IPS-NIHi7 (cell line): ENCODE measurements at regions not wholly inside any gene's neighbourhood (a gene's known extent, or its start where the extent isn't known, plus 50 kb on each side); places are given as distances from the start of the nearest gene placed in this dataset.
"Not testable (repeated sequence)": the region's sequence is repeated elsewhere in the genome, so short reads cannot be mapped to it uniquely, and the experiment has no call there.

Source experiments
- DNase-seq: peaks from one replicate; pipeline ENCODE4 v3.0.0; 2012; ENCODE audit warnings: mixed read lengths; ENCODE audit errors: extremely low spot score

GRCh38 chr3:26273196-26273595 is 349.4 kb upstream of the LRRC3B start:
- no peak for DNase-seq

DNA sequence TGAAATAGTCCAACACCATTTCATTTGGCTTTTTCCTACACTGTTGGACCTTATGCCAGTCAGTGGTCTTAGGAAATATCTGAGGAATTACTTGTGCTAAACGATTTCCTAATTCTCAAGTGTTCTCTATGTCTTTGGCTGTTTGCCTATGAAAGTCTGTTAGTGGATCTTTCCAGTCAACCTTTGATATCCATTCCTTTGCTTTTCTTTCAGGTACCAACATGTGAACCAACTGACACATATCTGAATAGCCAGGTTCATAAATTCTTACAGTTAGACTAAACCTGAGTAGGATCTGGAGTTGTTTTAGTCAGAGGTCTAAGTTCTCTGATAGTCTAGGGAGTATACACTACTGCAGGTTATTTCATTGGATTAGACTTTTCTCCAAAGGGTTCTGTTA is 343.5 kb upstream of the LRRC3B start:
- DNase-seq = no peak

GRCh38 chr3:26280517-26280916 is 342.1 kb upstream of the LRRC3B start:
- peak; percentile 32 for DNase-seq

DNA sequence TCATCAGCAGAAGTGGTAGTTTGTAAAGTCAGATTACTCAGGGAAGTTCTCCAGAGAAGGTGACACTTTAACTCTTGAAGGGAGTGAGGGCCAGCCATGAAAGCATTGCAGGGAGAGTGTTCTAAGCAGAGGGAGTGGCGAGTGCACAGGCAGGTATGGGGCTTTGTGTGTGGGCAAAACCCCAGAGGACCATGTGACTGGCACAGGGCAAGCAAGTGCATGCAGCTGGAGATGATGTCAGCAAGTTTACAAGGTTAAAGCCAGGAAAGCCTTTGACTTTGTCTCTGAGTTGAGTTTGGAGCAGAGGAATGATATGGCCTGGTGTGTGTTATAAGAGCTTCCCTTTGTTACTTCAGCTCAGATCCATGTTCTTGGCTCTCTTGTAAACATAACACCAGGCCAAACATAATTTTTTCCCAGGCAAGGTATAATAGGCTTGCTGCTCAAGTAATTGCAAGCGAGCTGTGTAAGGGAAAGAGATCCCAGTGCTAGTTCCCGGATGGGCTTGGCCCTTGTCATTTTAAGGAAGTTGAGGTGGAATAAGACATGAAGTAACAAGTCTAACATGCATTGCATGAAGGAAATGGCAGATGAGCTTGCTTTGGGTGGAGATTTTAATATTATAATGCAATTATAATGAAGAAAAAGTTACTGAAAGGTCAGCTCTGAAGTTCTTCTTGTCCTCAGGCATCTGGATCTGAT is 341.1 kb upstream of the LRRC3B start:
- DNase-seq = no peak

DNA sequence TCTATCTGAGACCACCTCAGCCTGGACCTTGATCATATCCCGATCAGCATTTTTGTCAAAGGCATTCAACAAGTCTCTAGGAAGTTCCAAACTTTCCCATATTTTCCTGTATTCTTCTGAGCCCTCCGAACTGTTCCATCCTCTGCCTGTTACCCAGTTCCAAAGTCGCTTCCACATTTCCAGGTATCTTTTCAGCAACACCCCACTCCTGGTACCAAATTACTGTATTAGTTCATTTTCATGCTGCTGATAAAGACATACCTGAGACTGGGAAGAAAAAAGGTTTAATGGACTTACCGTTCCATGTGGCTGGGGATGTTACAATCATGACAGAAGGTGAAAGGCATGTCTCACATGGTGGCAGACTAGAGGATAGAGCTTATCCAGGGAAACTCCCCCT is 338.1 kb upstream of the LRRC3B start:
- DNase-seq = not testable (repeated sequence)

- no peak for DNase-seq
Observed at GRCh38 chr3:26291840-26292239, 330.7 kb upstream of the LRRC3B start.

- no peak for DNase-seq
Observed at GRCh38 chr3:26292780-26293179, 329.8 kb upstream of the LRRC3B start.

DNA sequence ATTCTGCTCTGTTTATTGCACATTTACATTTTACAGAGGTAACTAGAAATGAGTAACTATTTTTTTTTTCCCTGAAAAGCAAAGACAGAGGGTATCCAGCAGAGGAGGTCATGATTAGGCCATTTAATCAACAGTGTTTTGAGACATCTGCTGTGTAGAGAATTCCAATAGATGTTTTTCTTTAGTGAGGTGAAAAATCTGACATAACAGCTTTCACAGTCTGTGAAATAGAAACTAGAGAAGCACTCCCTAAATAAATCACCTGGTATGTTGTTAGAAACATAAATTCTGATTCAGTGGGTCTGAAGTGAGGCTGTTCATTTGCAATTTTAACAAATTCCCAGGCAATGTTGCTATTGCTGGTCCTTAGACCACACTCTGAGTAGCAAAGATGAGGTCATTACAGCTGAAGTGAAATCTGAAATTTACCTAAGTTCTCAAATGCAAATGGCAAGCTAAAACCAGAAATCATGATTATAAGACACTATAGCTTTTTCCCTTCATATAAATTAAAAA is 329.2 kb upstream of the LRRC3B start:
- no peak for DNase-seq

GRCh38 chr3:26307192-26307591 is 315.4 kb upstream of the LRRC3B start:
- no peak for DNase-seq

- DNase-seq = no peak
Observed at GRCh38 chr3:26307787-26308186, 314.8 kb upstream of the LRRC3B start.

DNA sequence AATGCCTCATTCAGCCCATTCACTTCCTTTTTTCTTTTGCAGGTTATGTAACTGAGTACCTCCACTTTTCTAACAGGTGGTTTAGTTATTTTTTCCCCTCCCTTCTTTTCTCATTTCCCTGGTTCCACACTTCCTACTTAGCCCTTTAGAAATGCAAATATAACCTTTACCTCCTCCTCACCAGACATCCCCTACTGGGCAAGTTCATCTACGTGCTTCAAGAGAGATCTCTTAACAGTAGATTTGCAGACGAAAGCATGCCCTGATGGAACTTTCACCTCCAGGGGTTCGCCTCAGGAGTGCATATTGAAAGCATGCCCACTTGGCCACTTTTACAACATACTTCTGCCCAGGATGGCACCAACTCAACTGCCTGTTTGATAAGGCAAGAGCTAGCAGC is 314.1 kb upstream of the LRRC3B start:
- DNase-seq = peak; percentile 15

DNA sequence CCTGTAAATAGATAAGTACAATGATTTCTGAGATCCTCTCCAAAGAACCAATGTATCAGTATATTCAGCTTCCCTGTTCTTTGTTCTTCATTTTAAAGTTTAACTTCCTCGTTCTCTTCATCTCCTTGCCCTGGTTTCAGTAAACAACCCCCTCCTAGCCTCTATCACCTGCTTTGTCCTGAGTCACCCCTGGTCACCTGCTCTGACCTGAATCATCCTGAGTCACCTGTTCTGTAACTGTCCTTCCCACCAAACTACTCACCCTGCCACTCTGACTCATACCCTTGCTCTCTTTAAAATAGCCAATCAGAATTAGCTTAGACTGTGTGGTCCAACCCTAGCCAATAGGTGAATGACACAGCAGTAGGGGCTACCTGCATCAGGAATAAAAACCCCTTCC is 313.0 kb upstream of the LRRC3B start:
- not testable (repeated sequence) for DNase-seq

- DNase-seq = no peak
Observed at GRCh38 chr3:26312816-26313215, 309.8 kb upstream of the LRRC3B start.

- DNase-seq = no peak
Observed at GRCh38 chr3:26316472-26316871, 306.1 kb upstream of the LRRC3B start.

DNA sequence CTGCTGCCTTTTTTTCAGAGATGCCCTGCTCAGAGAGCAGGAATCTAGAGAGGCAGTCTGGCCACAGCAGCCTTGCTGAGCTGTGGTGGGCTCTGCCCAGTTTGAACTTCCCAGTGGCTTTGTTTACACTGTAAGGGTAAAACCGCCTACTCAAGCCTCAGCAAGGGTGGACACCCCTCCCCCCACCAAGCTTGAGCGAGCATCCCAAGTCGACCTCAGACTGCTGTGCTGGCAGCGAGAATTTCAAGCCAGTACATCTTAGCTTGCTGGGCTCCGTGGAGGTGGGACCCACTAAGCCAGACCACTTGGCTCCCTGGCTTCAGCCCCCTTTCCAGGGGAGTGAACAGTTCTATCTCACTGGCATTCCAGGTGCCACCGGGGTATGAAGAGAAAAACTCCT is 298.8 kb upstream of the LRRC3B start:
- not testable (repeated sequence) for DNase-seq

GRCh38 chr3:26340001-26340400 is 282.6 kb upstream of the LRRC3B start:
- DNase-seq = no peak

DNA sequence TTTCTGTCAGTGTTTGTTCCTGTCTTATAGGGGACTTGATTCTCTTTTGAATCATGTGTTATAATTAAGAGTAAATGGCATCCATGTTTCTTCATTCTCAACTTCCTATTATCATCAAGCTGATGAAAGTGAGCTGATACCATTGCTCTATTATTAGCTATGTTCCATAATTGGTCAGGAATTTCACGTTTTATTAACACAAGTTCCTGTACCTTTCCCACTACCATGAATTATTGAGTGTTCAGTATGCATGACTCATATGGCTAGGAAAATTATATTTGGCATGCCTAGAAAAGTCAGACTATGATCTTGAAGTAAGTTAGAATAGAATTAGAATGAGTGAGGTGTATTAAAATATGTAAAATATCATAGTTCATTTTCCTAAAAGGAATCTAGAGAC is 278.9 kb upstream of the LRRC3B start:
- DNase-seq = no peak

DNA sequence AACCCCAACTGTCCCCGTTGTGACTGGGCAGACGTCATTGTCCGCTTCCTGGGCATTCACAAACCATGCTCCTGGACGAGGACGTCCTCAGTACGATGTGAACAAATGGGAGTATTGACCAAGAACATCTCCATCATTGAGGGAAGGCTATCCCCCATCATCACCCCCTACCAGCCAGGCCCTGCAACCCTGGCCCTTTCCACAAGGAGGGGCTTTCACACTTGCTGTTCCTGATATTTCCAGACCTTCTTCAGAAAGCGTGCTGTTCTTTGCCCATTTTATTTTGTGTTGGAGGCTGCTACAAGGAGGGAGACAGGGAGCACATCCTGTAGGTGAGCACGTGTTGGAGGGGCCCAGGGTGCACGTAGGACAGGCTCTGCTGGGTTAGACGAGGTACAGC is 277.0 kb upstream of the LRRC3B start:
- DNase-seq = peak; percentile 50

DNA sequence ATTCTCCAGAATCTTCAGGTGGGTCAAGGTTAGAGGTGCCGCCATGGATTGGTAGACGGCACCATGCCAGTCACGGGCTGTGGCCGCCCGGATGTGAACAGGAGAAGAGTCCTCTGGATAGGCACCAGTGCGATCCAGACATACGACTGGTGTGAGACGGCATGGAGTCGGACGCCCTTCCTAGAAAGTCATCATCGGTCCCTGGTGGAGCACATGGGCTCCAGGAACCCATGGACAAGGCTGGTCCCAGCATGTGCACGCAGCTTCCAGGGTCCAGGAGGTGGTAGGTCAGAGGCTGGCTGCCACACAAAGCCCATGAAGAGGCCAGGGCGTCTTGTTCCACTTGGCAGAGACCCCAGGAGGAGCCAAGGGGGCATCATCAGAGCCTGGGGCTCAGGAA is 276.1 kb upstream of the LRRC3B start:
- no peak for DNase-seq

DNA sequence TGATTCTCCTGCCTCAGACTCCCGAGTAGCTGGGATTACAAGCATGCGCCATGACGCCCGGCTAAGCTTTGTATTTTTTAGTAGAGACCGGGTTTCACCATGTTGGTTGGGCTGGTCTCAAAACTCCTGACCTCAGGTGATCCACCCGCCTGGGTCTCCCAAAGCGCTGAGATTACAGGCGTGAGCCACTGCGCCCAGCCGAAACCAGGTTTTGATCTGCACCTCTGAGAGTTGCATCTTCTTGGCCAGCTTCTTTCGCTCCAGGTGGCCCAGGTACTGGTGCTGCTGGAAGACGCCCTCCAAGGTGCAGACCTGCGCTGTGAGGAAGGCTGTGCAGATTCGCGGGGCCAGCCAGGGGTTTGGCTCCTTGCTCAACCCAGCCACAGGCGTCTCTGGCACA is 275.4 kb upstream of the LRRC3B start:
- no peak for DNase-seq

DNA sequence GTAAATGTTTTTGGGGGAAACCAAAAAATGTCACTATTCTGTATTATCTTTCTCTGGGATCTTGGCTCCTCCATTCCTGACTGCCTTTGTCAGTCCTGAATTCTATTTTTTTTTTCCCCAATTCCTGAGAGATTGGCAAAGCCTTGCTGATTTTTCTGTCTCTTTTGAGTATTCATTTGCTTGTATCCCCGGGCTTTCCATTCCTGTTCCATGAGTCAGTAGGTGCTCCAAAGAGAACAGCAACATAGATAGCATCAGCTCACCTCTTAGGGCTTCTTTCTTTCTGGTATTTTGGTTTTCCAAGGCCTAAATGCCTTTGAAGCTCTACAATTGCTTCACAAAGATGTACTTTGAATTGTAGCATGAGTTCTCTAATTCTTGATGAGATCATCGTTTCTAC is 271.7 kb upstream of the LRRC3B start:
- peak; percentile 20 for DNase-seq

- DNase-seq = no peak
Observed at GRCh38 chr3:26353097-26353496, 269.5 kb upstream of the LRRC3B start.

DNA sequence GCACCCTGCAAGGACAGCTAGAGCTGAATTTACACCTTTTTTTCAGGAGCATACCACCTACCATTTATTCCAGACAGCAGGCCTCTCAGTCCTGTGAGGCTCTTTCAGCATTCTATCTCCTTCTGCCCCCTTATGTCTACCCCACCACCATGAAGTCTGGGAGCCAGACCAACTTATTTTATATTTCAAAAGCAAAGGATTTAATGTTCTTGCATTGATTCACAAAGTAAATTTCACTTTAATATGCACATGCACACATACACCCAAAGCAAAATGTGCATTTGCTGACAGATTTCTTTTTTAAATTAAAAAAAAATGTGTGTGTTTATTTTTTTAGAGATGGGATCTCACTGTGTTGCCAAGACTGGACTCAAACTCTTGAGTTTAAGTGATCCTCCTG is 264.2 kb upstream of the LRRC3B start:
- no peak for DNase-seq

DNA sequence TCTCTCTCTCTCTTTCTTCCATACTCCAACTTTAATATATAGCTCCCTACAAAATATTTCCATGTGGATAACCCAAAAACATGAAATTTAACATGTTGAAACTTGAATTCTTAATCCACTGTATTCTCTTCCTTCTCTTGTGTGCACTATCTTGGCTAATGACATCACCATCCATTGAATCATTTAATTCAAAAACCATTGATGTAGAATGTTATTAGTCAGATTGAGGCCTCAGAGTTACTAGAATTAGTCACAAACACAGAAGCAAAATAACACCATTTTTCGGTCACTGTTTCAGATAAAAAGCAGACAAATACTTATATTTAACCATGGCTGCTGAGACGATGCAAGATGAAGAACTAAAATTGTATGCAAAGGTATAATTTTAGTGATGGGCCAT is 256.9 kb upstream of the LRRC3B start:
- no peak for DNase-seq
